GM19395 (cell line): ENCODE measurements at regions not wholly inside any gene's neighbourhood (a gene's known extent, or its start where the extent isn't known, plus 50 kb on each side); places are given as distances from the start of the nearest gene placed in this dataset.
"Not testable (repeated sequence)": the region's sequence is repeated elsewhere in the genome, so short reads cannot be mapped to it uniquely, and the experiment has no call there.

ENCODE experiments used
- ATAC-seq: cut with Tn5 transposase; IDR thresholded peaks from one replicate; pipeline ENCODE4 v1.9.1; 2021; ENCODE audit warnings: mild to moderate bottlenecking, moderate library complexity; ENCODE audit not compliant: unreplicated experiment

DNA sequence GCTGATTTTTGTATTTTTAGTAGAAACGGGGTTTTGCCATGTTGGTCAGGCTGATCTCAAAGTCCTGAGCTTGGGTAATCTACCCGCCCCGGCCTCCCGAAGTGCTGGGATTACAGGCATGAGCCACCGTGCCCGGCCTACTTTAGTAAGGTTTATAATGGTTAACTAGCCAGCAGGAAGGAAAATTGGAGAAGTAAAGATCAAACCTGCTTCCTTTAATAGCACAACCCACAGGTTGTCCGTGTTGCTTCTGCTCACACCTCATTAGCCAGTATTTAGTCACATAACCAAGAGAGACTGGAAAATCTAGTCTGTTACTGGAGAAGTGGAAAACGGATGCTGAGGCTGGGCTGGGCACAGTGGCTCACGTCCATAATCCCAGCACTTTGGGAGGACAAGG lies 51.9 kb upstream of the TBL1XR1 start:
- ATAC-seq, result no peak

DNA sequence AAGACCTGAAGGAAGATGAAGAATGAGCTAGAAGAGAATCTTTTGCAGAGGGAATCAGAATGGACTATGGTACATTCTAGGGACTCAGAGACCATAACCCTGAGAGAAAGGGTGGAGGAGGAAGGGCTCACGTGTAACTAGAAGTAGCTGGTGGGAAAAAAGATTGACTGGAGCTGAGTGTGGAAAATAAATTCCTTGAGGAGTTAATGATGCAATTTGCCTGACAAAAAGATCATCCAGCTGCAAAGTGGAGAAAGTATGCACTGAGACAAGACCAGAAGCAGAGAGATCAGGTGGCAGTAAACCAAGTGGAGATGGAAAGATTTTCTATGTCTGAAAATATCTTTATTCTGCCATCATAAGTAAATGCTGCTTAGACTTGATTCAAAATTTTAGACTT lies 52.9 kb upstream of the TBL1XR1 start:
- ATAC-seq, result no peak

DNA sequence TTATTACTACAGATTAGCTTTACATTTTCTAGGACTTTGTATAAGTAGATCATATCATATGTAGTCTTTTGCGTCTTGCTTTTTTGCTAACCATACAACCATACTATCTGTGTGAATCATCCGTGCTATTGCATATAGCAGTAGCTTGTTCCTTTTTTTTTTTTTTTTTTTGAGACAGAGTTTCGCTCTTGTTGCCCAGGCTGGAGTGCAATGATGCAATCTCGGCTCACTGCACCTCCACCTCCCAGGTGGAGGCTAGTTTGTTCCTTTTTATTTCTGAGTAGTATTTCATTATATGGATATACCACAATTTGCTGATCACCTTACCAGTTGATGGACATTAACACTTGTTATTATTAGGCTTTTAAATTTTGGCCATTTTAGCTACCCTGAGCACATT lies 54.5 kb upstream of the TBL1XR1 start:
- ATAC-seq, result peak; percentile 27

DNA sequence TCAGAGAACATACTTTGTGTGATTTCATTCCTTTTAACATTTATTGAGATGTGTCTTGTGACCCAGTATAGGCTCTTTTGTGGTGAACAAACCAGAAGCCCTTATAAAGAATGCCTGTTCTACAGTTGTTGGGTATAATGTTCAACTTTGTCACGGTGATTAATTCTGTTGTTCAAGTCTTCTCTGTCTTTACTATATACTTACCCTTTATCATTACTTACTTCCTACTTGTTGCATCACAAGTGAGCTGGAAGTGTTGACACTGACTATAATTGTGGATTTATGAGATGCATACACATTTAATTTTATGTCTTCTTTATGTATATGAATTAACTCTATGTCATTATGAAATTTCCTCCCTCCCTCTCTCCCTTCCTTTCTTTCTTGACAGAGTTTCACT lies 59.7 kb upstream of the TBL1XR1 start:
- no peak for ATAC-seq

DNA sequence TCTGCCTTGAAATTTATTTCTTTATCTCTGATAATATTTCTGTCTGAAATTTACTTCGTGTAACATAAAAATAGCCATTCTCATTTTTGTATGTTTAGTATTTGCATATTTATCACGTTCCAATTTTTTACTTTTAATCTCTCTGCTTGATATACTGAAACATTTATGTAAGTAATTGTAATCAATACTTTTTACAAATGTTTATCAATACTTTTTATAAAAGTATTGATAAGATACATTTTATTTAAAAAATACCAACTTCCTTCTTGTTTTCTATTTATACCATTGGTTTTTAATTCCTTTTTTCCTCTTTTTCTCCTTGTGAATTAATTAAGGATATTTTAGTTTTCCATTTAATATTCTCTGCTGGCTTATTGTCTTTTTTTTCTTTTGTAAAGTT lies 60.3 kb upstream of the TBL1XR1 start:
- ATAC-seq, result no peak

DNA sequence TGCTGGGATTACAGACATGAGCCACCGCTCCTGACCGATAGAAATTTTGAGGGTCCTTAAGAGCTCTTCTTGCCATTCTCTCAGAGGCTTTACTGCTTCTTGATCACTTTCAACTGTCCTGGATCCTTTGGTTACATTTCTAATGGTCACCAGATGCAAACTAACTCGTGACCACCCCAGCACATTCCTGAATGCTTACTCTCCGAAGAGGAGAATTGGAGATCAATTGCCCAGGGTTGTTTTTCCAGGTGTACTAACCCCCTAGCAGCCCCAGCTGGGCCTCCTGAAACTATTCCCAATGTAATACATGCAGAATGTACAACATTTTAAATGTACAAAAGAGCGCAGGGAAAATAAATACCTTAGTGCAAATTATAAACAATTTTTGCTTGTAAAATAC lies 65.1 kb upstream of the TBL1XR1 start:
- no peak for ATAC-seq

DNA sequence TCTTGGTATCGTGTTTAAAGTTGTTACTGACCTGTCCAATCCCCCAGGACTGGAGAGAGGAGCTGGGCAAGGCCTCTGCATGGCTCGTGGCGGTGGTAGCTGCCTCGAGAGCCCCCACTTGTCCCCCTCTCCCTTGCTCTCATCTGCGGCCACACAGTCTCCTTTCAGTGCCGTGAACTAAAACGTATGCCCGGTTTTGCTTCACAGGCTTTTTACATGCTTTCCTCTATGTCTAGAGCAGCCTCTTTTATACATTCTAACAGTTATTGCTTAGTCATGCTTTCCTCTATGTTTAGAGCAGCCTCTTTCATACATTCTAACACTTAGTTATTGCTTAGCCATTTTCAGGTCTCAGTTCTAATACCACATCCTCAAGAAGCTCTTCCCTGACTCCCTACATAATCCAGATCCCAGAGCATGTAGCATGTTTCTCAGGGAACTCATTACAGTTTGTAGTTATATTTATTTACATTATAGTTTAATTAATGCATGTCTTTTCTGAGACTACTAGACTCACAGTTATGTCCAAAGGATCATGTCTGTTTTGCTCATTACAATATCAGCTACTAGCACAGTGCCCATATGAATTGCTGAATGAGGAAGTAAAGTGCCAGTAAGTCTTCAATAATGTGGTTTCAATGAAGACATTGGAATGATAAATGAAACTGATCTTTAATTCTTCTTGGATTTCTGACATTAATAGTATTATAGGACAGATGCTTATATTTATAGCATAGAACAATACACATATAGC lies 66.5 kb upstream of the TBL1XR1 start:
- peak; percentile 83 for ATAC-seq

DNA sequence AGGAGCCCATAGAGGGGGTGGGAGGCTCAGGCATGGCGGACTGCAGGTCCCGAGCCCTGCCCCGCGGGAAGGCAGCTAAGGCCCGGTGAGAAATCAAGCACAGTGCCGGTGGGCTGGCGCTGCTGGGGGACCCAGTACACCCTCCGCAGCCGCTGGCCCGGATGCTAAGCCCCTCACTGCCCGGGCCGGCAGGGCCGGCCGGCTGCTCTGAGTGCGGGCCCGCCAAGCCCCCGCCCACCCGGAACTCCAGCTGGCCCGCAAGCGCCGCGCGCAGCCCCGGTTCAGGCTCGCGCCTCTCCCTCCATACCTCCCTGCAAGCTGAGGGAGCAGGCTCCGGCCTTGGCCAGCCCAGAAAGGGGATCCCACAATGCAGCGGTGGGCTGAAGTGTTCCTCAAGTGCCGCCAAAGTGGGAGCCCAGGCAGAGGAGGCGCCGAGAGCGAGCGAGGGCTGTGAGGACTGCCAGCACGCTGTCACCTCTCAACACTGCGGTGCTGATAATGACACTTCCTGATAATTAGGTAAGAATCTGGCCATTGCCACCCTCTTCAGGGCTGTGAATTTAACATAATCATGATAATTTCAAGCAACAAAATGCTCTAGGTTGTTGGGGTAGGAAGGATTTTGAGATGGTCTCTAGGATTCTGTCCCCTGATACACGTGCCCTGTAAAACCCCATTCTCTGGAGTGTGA lies 74.7 kb upstream of the TBL1XR1 start:
- ATAC-seq, result not testable (repeated sequence)

DNA sequence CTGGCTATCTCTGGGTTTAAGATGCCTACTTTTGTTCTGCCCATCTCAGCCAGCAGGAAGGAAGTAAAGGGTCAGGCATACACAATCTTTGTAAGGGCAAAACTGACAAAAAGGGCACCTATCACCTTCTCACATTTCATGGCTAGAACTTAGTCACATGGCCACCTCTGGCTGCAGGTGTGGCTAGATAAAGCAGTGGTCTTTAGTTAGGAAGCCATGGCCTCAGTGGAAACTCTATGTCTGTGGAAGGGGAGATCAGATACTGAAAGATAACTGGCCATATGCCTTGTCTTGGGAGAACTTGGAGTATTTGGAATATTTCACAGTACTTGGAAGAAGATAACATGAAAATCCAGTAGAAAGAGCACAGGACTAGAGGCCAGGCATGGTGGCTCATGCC lies 80.7 kb upstream of the TBL1XR1 start:
- ATAC-seq, result no peak

DNA sequence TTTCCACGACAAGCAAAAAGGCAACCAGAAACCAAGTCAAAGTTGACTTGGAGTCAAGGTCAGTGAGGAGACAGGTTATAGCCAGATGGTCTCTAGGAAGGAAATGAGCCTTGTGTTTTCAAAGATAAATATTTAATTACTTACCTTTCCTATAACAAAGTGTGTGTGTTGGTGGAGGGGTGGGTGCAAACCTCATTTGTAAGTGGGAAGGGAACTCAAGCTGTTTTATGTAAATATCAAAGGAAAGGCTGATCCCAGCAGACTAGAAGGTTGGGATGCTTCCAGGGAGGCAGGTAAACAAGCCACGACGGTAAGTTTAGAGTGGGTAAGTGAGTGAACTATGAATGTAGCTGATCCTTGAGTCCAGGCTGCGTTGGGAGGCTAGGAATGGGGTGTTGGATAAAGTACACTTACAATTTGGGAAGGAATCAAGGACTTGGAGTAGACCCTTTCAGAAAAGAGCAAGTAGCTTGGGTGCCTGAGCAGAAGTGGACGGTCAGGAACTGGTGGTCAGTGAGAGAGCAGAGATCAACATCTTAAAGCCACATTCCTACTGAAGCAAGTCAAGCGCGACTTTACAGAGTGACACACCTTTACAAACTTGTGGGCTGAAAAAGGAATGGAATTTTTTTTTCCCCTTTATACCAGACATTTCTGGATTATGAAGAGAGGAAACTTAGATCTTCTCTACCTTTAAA lies 82.0 kb upstream of the TBL1XR1 start:
- ATAC-seq, result no peak

DNA sequence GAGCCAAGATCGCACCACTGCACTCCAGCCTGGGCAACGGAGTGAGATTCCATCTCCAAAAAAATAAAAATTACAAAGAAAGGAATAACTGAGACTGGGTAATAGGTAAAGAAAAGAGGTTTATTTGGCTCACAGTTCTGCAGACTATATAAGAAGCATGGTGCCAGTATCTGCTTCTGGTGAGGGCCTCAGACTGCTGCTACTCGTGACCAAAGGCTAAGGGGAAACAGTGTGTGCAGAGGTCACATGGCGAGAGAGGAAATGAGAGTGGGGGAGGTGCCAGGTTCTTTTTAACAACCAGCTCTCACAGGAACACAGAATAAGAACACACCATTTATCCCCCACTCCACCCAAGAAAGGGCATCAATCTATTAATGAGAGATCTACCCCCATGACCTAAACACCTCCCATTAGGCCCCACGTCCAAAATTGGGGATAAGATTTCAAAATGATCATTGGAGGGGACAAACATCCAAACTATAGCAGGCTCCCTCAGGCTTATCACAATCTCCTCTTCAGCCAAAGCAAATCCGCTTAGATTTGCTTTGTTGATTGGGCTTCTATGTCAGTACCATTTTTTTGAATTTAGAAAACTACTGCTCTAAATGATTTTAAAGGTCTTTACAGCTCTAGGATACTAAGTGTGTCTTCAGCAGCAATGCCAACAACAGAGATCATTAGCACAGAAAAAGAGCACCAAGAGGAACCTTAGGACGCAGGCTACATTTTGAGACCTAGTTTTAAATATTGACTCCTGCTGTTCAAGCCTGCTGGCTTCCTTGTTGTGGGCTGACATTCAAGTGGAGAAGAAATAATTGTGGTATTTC lies 84.2 kb upstream of the TBL1XR1 start:
- ATAC-seq, result peak; percentile 51

DNA sequence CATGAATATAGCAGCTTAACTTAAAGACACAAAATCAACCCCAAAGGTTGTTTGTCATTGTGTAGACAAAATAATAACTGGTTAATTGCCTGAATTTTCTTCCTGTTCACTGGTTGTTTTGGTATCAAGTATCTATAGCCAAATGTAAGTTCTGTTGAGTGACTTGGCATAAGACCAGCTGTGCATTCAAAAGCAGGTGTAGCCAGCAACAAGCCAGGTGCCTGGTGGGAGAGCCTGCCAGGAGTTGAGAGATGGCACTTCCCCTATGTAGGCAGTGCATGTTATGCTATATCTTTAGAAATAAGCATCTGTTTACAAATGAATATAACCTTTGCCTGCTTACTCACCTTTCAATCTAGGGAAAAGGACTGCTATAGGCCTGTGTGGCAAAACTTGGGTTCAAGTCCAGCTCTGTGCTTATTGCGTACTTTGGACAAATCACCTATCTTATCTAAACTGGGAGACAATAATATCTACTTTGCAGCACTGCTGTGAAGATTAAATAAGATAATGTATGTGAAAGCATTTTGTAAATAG lies 84.9 kb upstream of the TBL1XR1 start:
- no peak for ATAC-seq

DNA sequence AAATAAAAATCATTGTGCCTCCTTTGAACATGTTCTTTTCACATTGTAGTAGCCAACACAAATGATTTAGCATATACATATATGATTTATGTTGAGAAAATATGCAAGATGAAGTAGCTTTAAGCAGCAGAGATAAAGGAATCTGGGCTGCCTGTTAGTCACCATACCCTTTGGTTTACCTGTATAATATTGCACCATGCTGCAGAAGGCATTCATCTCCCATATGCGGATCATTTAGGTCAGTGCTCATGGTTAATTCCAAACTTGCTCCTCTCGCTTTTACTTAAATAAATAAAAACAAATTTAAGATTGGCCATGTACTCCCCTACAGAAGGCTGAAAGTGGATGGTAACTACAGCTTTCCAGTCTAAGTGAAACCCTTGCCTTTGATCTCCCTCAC lies 86.7 kb upstream of the TBL1XR1 start:
- ATAC-seq, result no peak

DNA sequence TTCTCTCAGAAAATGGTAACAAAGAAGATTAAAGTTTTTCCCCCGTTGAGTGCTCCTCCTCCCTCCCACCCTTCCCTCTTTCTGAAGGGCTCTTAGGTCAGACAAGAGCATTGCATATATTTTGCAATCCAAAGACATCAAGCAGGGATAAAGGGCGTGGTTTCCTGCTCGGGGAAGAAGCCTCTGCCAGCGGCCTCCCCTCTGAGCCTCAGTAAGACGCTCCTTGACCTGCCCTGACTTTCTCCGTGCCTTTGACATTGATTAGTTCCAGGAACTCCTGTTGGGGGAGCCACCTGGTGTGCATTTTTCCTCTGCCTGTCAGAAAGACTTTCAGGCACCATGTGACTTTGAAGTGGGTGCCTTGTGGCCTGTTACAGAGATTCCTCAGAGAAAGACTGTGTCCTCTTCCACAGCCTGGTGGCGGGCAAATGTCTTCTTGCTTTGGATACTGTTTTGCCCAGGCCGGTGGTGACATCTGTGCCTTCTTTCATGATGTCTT lies 87.2 kb upstream of the TBL1XR1 start:
- ATAC-seq, result no peak

DNA sequence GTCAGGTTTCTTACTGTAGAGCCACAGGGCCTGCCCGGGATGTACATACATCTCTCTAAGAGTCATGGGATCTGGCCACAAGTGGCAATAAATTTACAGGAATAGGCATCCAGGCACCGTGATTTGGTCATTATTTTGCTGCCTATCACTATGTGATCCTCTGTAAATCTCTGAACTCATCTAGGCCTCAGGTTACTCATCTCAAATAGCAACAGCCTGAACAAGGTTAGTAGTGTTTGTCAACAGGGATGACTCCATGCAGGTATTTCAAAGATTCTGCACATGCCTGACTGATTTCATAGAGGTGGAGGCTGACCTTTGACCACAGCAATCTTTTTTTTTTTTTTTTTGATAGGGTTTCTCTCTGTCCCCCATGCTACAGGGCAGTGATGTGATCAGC lies 88.8 kb upstream of the TBL1XR1 start:
- no peak for ATAC-seq

DNA sequence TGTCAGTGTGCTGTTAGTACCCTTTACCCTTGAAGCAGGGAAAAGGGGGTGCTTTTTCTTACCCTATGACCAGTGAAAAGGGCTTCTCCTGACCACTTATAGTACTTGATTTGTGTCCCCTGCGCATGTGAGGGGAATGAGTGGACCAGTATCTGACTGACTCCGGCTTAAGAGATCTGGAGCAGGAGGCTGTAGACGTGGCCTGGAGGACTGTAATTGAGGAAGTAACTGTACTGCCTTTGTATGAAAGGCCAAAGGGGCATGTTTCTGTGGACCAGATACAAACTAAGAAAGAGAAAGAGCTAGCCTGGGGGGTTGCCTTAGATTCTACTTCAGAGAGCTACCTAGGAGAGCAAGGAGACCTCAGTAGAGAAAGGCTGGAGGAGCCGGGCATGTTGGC lies 89.9 kb upstream of the TBL1XR1 start:
- no peak for ATAC-seq

DNA sequence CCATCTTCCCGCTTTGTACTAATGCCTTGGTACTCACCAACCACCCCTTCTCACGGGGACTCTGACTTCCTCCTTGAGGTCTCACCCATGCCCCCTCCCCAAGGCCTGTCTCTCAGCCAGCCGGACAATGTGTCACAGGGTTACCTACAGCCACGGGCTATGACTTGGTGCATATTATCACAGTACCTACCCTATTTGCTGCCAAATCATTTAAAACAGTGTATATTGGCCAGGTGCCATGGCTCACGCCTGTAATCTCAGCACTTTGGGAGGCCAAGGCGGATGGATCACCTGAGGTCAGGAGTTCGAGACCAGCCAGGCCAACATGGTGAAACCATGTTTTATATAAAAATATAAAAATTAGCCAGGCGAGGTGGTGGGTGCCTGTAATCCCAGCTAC lies 93.4 kb upstream of the TBL1XR1 start:
- ATAC-seq, result no peak

DNA sequence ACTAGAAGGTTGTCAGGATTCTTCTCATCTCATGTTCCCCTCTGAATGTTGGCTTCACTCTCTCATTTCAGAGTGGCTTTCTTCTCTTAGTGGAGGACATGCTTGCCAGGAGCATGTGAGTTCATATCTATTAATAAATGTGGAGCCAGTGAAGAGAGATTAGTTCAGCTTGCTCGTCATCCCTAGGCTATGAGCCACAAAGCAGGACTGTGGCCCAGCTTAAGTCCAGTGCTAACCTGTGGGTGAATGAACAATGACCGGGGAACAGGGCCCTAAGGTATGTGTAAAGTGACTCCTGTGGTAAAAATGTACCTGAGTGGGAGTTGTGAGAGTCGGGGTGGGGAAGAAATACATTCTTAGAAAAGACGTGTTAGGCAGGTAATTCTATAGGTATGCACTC lies 96.9 kb upstream of the TBL1XR1 start:
- no peak for ATAC-seq

DNA sequence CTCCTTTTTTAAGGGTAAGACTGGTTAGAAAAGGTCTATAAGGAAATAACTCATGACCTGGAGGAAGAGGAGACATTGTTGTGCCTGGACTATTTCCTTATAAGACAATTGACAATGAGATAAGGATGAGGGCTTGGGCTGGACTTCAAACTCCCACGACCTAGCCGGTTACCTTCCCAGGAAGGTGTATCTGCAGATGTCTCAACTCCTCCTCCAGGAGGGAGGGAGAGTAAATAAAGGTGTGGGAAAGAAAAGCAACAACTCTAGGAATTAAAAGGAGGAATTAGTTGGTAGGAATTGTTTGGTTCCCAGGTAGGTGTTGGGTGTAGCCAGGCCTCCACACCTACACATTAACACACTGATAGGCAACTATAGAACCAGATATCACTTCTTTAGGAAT lies 97.8 kb upstream of the TBL1XR1 start:
- ATAC-seq, result no peak

DNA sequence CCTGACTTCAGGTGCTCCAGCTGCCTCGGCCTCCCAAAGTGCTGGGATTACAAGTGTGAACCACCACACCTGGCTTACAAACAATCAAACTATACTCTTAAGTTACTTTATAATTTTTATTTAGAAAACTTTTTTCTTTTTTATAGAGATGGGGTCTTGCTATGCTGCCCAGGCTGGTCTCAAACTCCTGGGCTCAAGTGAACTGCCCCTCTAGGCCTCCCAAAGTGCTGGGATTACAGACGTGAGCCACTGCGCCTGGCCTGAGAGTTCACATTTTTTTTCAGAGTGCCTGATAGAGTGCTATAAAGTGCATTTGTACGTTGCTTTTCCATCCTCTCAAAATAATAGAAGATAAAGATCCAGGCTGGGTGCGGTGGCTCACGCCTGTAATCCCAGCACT lies 102.0 kb upstream of the TBL1XR1 start:
- no peak for ATAC-seq
